ENCODE measurements at regions not wholly inside any gene's neighbourhood (a gene's known extent, or its start where the extent isn't known, plus 50 kb on each side); places are given as distances from the start of the nearest gene placed in this dataset.
"Not testable (repeated sequence)": the region's sequence is repeated elsewhere in the genome, so short reads cannot be mapped to it uniquely, and the experiment has no call there.

GRCh38 chr2:161070693-161071479 lies 89.3 kb upstream of the TANK start:
- intact Hi-C loops (cut with DNase I): no loop called here
- no peak for DNase-seq

DNA sequence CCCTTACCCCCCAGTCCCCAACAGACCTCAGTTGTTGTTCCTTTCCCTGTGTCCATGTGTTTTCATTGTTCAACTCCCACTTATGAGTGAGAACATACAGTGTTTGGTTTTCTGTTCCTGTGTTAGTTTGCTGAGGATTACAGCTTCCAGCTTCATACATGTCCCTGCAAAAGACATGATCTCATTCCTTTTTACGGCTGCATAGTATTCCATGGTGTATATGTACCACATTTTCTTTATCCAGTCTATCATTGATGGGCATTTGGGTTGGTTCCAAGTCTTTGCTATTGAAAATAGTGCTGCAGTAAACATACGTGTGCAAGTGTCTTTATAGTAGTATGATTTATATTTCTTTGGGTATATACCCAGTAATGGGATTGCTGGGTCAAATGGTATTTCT lies 87.8 kb upstream of the TANK start:
- intact Hi-C loops (cut with DNase I); DNase-seq: not testable (repeated sequence)

DNA sequence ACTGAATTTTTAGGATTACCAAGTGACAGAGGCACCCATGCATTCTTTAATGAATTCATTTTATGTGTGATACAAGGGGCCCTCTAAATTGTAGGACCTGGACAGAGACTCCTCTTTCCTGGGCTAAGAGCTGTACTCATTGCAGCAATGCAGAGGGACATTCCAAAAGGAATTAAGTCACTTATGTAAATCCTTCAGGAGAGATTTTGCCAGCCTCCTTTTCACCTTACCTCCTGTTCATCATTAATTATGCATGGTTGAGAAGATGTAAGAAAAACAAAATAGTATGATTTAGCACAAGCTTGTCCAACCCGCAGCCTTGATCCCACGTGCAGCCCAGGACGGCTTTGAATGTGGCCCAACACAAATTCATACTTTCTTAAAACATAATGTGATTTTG lies 84.5 kb upstream of the TANK start:
- intact Hi-C loops (cut with DNase I): no loop called here
- DNase-seq: no peak

DNA sequence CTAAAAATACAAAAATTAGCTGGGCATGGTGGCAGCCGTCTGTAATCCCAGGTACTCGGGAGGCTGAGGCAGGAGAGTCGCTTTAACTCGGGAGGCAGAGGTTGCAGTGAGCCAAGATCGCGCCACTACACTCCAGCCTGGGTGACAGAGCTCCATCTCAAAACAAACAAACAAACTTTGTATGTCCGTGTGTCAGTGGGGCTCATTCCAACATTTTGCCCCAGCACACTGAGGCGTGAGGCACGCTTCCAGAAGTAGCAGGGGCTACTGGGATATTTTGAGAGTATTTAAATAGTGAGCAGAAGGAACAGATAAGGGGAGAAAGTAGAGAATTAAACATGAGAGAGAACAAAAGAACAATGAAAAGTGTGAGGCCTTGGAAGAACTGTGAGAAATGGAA lies 83.3 kb upstream of the TANK start:
- DNase-seq: no peak

GRCh38 chr2:161077367-161078210 lies 82.6 kb upstream of the TANK start:
- no peak for DNase-seq
- intact Hi-C loops (cut with DNase I): no loop called here

More for the DNA sequence above, 83.3 kb upstream of the TANK start:
- intact Hi-C loops (cut with DNase I): no loop called here

DNA sequence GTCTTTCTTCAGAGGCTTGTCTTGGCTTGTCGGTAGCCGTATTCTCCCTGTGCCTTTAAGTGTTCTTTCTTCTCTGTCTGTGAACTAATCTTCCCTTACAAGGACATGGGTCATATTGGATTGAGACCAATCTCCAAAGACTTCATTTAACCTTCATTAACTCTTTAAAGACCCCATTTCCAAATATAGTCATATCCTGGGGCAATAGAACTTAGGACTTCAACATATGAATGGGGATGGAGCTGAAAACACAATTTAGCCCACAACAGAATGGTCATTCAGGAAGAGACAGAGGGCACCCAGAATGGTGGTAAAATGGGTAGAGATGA lies 82.1 kb upstream of the TANK start:
- no peak for DNase-seq
- intact Hi-C loops (cut with DNase I): no loop called here

DNA sequence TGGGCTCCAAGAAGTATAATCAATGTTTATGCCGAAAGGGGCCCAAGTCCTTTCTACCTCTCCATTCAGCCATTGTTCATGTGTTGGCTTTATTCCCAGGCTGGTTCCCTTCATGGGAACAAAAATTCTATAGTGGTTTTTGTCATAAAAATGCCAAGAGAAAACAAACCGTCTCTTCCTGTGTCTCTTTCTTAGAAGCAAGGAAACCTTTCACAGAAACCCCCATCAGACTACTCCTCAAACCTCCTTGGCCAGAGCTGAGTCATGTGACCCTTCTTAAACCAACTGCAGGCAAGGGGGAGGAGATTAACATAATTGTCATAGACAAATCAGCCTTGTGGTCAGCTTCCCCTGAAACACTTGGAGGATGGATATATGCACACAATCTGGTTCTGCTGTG lies 75.1 kb upstream of the TANK start:
- no peak for DNase-seq
- intact Hi-C loops (cut with DNase I): no loop called here

DNA sequence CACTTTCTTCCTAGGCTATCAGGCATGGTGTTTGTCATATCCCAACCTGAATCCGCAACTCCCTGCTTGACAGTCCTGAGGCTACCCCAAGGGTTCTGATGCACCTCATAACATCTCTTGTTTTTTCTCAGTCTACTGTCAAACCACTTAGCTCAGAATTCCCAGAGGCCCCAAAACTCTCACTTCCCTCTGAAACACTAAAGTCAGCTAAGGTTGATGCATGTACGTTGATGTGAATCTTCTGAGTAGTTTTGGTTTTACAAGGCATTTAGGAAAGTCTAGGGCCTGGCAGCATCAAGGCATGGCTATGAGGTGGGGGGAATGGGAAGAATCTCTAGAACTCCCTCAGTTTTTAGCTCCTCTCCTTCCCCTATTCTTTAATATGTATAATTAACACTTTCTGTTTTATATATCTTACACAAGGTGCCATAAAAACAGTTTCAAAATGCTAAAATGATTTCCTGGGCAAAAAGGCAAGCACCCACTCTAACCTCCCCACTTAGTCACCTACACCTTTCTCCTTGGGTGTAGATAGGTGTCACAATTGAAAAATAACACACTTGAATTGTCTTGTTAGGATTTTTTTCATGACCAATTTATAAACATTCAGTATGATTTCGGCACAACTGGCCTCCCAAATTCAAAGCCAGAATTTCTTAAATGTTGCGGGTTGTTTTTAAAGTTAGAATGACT lies 71.4 kb upstream of the TANK start:
- intact Hi-C loops (cut with DNase I): no loop called here
- no peak for DNase-seq

GRCh38 chr2:161090411-161090810 lies 69.8 kb upstream of the TANK start:
- DNase-seq: peak in 3 of 10 donors; percentile 4 to 78 (median 69)
- intact Hi-C loops (cut with DNase I): no loop called here

- intact Hi-C loops (cut with DNase I): no loop called here
- DNase-seq: no peak
Observed at GRCh38 chr2:161095314-161095713, 64.9 kb upstream of the TANK start.

DNA sequence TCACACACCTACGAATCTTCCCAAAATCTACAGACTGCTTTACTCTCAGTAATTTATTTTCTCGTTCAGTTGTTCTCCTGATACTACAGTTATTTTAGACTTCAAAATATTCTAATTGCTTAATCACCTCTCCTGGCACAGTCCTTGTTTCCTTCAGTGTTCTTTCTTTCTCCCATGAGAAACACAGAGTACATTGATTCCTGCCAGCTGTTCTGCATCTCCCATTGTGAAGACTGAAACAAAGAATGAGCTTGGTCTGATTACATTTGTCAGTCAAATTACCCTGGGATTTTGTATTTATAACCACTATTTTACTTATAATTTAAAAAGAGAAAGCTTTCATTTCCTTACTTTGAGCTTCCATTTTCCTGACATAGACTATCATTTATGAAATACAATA lies 63.9 kb upstream of the TANK start:
- intact Hi-C loops (cut with DNase I): no loop called here

GRCh38 chr2:161097157-161097556 lies 63.1 kb upstream of the TANK start:
- intact Hi-C loops (cut with DNase I): no loop called here
- no peak for DNase-seq

More for the DNA sequence above, 63.9 kb upstream of the TANK start:
- DNase-seq: no peak

- intact Hi-C loops (cut with DNase I): no loop called here
- no peak for DNase-seq
Observed at GRCh38 chr2:161100211-161100895, 59.9 kb upstream of the TANK start.

GRCh38 chr2:161101406-161101805 lies 58.8 kb upstream of the TANK start:
- no peak for DNase-seq
- intact Hi-C loops (cut with DNase I): no loop called here

DNA sequence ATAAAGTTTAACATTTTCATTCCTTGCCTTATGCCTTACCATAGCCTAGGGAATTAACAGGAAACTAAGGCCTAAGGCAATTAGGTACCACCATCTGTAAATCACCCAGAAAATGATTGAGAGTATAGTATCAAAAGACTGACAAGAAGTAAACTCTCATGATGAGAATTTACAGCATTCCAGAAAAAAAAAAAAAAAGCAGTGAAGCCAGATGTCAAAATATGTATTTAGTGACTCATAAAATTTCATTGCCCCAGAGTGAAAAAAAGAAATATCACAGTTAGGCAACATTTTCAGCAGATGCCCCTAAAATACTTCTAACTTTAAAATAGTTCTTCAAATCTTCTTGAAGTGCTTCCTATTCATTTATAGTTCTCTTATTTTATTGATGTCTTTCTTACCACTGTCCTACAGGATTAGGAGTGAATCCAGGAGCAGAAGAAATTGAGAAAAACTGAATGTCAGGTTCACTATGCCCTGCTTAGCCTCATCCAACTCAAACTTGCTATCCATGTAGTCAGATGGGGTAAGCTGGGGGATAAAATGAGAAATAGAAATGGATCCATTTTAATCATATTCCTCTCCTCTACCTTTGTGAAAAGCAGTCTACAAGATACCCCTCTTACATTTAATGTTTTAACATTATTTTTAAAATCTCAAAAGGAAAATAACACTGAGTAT lies 57.3 kb upstream of the TANK start:
- DNase-seq: no peak

DNA sequence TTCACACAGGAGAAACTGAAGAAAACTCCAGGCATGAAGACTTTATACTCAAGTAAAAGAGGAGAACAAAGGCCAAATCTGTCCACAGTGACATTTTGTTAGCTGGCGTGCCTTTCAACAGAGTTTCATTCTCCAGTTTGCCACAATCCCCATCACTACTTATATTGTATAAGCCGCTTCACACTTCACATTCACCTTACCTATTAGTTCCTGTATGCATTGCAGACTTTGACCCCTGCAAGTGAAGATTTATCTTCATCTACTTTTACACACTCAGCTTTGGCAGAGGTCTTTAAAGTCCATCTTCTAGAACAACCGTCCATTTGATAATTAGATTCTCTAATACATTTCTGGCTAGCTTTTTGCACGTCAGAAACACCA lies 56.8 kb upstream of the TANK start:
- intact Hi-C loops (cut with DNase I): no loop called here
- DNase-seq: no peak

More for the DNA sequence above, 57.3 kb upstream of the TANK start:
- intact Hi-C loops (cut with DNase I): no loop called here

GRCh38 chr2:161104054-161104553 lies 56.1 kb upstream of the TANK start:
- intact Hi-C loops (cut with DNase I): no loop called here
- no peak for DNase-seq

DNA sequence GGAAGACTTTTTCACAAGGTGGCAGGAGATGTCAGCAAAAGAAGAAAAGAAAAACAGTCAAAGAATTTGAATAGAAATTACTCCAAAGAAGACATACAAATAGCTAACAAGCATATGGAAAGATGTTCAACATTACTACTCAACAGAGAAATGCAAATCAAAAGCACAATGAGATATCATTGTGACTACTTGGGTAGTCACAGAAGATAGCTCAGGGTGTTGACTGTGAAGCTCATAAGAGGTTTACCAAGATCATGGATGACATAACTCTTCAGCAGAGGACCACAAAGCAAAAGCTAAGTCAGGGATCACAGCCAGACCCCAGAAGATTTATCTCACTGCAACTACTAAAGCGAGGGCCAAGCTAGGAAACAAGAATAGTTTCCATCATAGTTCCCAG lies 53.0 kb upstream of the TANK start:
- no peak for DNase-seq
- intact Hi-C loops (cut with DNase I): no loop called here

All from posterior cingulate gyrus (tissue), 11 donors.